Ishikawa (cell line): ENCODE measurements at regions not wholly inside any gene's neighbourhood (a gene's known extent, or its start where the extent isn't known, plus 50 kb on each side); places are given as distances from the start of the nearest gene placed in this dataset.

Experiments
- EP300 ChIP-seq: IDR thresholded peaks from 2 replicates; pipeline ENCODE4 v1.6.1; 2012; ENCODE audit warnings: borderline replicate concordance
- FOXM1 ChIP-seq: IDR thresholded peaks from 2 replicates; pipeline ENCODE4 v1.6.1; 2012; ENCODE audit warnings: low read depth, borderline replicate concordance
- NFIC ChIP-seq: IDR thresholded peaks from 2 replicates; pipeline ENCODE4 v1.6.1; 2012
- RAD21 ChIP-seq: IDR thresholded peaks from 2 replicates; pipeline ENCODE4 v1.6.1; 2012; ENCODE audit warnings: low read depth
- REST ChIP-seq: IDR thresholded peaks from 2 replicates; pipeline ENCODE4 v1.6.1; 2012; ENCODE audit warnings: low read depth, mild to moderate bottlenecking
- TAF1 ChIP-seq: IDR thresholded peaks from 2 replicates; pipeline ENCODE4 v1.6.1; 2012; ENCODE audit warnings: low read depth, mild to moderate bottlenecking
- TCF12 ChIP-seq: IDR thresholded peaks from 2 replicates; pipeline ENCODE4 v1.6.1; 2012; ENCODE audit warnings: low read depth
- TEAD4 ChIP-seq: IDR thresholded peaks from 2 replicates; pipeline ENCODE4 v1.6.1; 2012
- ZBTB7A ChIP-seq: IDR thresholded peaks from 2 replicates; pipeline ENCODE4 v1.6.1; 2012; ENCODE audit warnings: low read depth
- TF ChIP-seq, protein P1 (sequence below): IDR thresholded peaks from 2 replicates; pipeline ENCODE4 v1.6.1; 2012
- TF ChIP-seq, protein P2 (sequence below): IDR thresholded peaks from 2 replicates; pipeline ENCODE4 v1.6.1; 2012

DNA sequence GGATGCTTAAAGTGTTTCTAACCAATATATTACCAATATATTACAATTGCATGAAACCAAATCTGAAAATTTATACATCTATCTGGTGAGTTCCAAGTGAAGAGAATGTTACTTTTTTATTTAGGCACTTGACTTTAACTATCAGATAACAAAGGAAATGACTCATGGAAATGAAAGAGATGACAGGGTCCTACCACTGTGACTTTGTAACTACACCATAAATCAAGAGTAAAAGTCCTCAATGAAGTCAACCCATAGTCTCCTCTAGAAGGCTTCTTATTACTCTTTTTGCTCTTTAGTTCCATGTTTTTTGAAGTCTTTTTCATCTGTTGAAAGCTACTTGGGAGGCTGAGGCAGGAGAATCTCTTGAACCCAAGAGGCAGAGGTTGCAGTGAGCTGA lies 545.0 kb upstream of the PIK3C3 start:
- TF ChIP-seq, protein P1, sequence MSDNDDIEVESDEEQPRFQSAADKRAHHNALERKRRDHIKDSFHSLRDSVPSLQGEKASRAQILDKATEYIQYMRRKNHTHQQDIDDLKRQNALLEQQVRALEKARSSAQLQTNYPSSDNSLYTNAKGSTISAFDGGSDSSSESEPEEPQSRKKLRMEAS, result no peak
- TF ChIP-seq ZBTB7A, result no peak
- TF ChIP-seq REST, result no peak
- TF ChIP-seq FOXM1, result no peak
- TF ChIP-seq EP300, result no peak
- no peak for TF ChIP-seq TCF12
- no peak for TF ChIP-seq RAD21
- TF ChIP-seq TAF1, result no peak
- no peak for TF ChIP-seq NFIC
- TF ChIP-seq TEAD4, result no peak
- TF ChIP-seq, protein P2, sequence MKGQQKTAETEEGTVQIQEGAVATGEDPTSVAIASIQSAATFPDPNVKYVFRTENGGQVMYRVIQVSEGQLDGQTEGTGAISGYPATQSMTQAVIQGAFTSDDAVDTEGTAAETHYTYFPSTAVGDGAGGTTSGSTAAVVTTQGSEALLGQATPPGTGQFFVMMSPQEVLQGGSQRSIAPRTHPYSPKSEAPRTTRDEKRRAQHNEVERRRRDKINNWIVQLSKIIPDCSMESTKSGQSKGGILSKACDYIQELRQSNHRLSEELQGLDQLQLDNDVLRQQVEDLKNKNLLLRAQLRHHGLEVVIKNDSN, result no peak
